AG04450 (cell line): ENCODE measurements at regions not wholly inside any gene's neighbourhood (a gene's known extent, or its start where the extent isn't known, plus 50 kb on each side); places are given as distances from the start of the nearest gene placed in this dataset.

Experiments used
- CTCF ChIA-PET: fragments of 300-600, 350-600 bp; formaldehyde crosslinking; extraction: SDS; loops from one replicate; lab custom pipeline; 2022; ENCODE audit warnings: antibody characterized with exemption, inconsistent platforms; lab: Charles Lee
- POLR2A ChIA-PET: fragments of 350-600 bp; formaldehyde crosslinking; extraction: SDS; loops from one replicate; lab custom pipeline; 2021; ENCODE audit warnings: antibody characterized with exemption, inconsistent platforms; lab: Yijun Ruan, JAX
- DNase-seq: peaks from one replicate; pipeline ENCODE4 v3.0.0-alpha.2; 2011; ENCODE audit warnings: low read depth, low spot score
- H3K27ac ChIP-seq: one replicate; pipeline ENCODE4 v1.5.1; 2012; ENCODE audit warnings: low read depth, low read length, control low read depth
- H3K27me3 ChIP-seq: one replicate; pipeline ENCODE4 v1.6.0; 2012; ENCODE audit warnings: low read length; ENCODE audit not compliant: control insufficient read depth, insufficient read depth
- H3K4me3 ChIP-seq: 2 replicates; pipeline ENCODE4 v1.5.1; 2011; ENCODE audit warnings: mild to moderate bottlenecking, low read depth, low read length, control low read depth
- H3K9me3 ChIP-seq: 2 replicates; pipeline ENCODE4 v1.5.1; 2012; ENCODE audit warnings: low read length; ENCODE audit not compliant: control insufficient read depth, insufficient read depth
- TF ChIP-seq, protein P1 (sequence below): IDR thresholded peaks from 2 replicates; pipeline ENCODE4 v1.5.1; 2011; ENCODE audit warnings: low read depth, low read length, control low read depth, inconsistent platforms

DNA sequence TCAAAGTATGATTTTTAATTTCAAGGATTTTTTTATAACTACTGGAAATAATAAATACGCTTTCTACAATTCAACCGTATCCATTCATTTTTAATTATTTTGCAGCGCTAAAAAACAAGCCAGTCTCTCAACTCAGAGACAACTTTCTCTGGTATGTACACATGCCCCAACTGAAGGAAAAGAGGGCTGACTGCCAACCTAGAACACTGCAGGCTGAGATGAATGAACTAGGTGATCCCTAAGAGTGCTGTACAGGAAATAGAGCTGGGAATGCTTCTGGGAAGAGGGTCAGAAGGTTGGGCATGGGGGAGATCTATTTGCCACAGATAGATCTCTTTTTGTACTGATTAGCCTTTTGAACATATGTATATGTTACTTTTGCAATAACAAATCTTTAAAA, 460.1 kb downstream of the NR4A2 start:
- H3K4me3 ChIP-seq = no peak overlapping the region
- POLR2A ChIA-PET = no interaction called here
- TF ChIP-seq, protein P1, sequence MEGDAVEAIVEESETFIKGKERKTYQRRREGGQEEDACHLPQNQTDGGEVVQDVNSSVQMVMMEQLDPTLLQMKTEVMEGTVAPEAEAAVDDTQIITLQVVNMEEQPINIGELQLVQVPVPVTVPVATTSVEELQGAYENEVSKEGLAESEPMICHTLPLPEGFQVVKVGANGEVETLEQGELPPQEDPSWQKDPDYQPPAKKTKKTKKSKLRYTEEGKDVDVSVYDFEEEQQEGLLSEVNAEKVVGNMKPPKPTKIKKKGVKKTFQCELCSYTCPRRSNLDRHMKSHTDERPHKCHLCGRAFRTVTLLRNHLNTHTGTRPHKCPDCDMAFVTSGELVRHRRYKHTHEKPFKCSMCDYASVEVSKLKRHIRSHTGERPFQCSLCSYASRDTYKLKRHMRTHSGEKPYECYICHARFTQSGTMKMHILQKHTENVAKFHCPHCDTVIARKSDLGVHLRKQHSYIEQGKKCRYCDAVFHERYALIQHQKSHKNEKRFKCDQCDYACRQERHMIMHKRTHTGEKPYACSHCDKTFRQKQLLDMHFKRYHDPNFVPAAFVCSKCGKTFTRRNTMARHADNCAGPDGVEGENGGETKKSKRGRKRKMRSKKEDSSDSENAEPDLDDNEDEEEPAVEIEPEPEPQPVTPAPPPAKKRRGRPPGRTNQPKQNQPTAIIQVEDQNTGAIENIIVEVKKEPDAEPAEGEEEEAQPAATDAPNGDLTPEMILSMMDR = no peak
- no peak overlapping the region for H3K27ac ChIP-seq
- CTCF ChIA-PET = no interaction called here
- DNase-seq = no peak
- H3K9me3 ChIP-seq = peaks cover 8% of the 10 kb centered on the region; the same call in 1 of the 2 replicates
- H3K27me3 ChIP-seq = no peaks in the 10 kb centered on the region

DNA sequence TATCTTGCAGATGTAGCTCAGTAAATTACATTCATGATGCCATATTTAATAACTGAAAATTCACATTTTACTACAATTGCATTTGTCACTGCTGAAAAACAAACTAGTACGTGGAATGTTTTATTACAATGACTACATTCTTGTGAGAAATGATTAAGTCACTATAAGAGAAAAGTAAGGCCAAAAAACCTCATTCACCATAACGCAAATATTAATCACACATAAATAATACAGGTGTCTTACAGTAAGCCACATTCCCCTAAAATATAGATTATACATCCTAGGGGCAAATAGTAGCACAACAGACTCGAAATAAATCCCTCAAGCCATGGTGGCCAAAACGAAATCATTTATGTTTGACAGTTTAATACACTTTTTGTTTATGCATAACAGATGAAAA, 460.6 kb downstream of the NR4A2 start:
- ChIA-PET POLR2A (no interaction called here), CTCF (no interaction called here)
- Histone ChIP-seq H3K27me3 (no peaks in the 10 kb centered on the region), H3K27ac (no peak overlapping the region), H3K4me3 (no peak overlapping the region), H3K9me3 (peaks cover 8% of the 10 kb centered on the region; the same call in 1 of the 2 replicates)
- DNase-seq = no peak
- TF ChIP-seq, protein P1 = no peak

DNA sequence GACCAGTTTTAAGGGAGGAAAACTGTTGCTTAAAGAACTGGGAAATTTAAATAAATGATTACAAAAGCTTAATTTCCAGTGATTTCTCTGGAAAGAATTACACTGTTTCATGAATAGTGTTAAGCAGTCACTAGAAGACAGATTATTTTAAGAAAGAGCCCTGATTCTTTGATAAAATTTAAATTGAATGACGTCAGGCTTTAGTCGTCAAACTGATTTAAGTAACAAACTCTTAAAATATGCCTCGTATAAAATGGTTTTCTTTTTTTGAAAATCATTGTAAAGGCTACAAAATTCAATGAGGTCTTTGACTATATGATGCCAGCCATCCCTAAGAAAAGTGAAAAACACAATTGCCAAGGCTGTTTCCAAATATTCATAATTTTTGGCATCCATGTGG, 465.0 kb downstream of the NR4A2 start:
- ChIA-PET POLR2A (no interaction called here), CTCF (no interaction called here)
- TF ChIP-seq, protein P1 = no peak
- no peak overlapping the region for H3K4me3 ChIP-seq
- H3K9me3 ChIP-seq = no peaks in the 10 kb centered on the region; the same call in 1 of the 2 replicates
- no peak for DNase-seq
- H3K27me3 ChIP-seq = no peaks in the 10 kb centered on the region
- no peak overlapping the region for H3K27ac ChIP-seq

DNA sequence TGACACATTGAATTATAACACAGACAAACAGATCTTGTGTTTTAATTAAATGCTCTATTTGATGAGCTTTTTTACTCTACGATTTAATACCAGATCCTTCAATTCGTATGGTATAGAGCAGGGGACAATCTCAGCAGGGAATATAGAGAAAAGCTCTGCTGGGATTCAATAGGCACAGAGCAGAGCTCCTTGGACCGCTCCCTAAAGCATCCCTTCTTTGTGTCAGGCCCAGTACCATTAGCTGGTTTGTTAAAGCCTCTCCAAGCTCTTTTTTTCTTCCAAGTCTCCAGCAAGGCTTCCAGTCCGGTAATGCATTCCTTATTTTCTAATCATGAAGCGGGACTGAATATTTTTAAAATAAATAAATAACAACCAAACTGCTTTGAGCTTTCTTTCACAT, 466.0 kb downstream of the NR4A2 start:
- DNase-seq = no peak
- no peaks in the 10 kb centered on the region for H3K27me3 ChIP-seq
- CTCF ChIA-PET = no interaction called here
- no peak overlapping the region for H3K4me3 ChIP-seq
- TF ChIP-seq, protein P1 = no peak
- H3K9me3 ChIP-seq = no peaks in the 10 kb centered on the region; the same call in 1 of the 2 replicates
- POLR2A ChIA-PET = no interaction called here
- no peak overlapping the region for H3K27ac ChIP-seq

DNA sequence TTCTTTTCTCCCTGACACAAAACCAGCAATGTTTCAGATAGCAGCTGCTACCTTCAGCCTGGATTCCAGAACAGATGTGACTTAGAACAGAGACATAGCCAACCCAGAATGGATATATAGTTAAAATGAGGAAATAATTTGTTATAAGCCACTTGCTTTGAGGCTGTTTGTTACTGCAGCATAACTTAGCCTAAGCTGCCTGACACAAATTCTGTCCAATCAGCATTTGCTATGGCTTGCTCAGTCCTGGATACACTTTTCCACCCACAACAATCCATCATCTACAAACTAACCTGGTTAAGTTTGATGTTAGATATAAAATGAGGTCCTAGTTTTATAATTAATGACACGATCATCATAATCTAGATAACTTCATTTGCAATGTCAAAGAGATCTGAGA, 480.4 kb downstream of the NR4A2 start:
- POLR2A ChIA-PET = no interaction called here
- DNase-seq = no peak
- no peak overlapping the region for H3K4me3 ChIP-seq
- TF ChIP-seq, protein P1 = no peak
- CTCF ChIA-PET = no interaction called here
- peaks cover 5% of the 10 kb centered on the region for H3K9me3 ChIP-seq
- no peaks in the 10 kb centered on the region for H3K27me3 ChIP-seq
- H3K27ac ChIP-seq = no peak overlapping the region
